DOHH2 (cell line): ENCODE measurements at regions not wholly inside any gene's neighbourhood (a gene's known extent, or its start where the extent isn't known, plus 50 kb on each side); places are given as distances from the start of the nearest gene placed in this dataset.

Source experiments
- H3F3A ChIP-seq: fragments of 200-600 bp; sonication (generic), shearing (Covaris generic); 2 replicates; pipeline ENCODE4 v1.6.0; 2016; ENCODE audit warnings: antibody characterized with exemption, mild to moderate bottlenecking; ENCODE audit not compliant: control insufficient read depth, insufficient read depth
- H3K27ac ChIP-seq: fragments of 200-600 bp; sonication (generic); 2 replicates; pipeline ENCODE4 v1.5.1; 2014; ENCODE audit warnings: low read depth, mild to moderate bottlenecking, low read length, moderate library complexity
- H3K27me3 ChIP-seq: fragments of 200-600 bp; sonication (generic); 2 replicates; pipeline ENCODE4 v1.6.1; 2014; ENCODE audit warnings: mild to moderate bottlenecking, low read length, mixed read lengths; ENCODE audit not compliant: control insufficient read depth
- H3K36me3 ChIP-seq: fragments of 200-600 bp; sonication (generic); 2 replicates; pipeline ENCODE4 v1.6.1; 2014; ENCODE audit warnings: mild to moderate bottlenecking, low read length, moderate library complexity, mixed read lengths; ENCODE audit not compliant: control insufficient read depth
- H3K4me1 ChIP-seq: fragments of 200-600 bp; sonication (generic); 2 replicates; pipeline ENCODE4 v1.6.1; 2014; ENCODE audit warnings: mild to moderate bottlenecking, low read length, mixed read lengths; ENCODE audit not compliant: control insufficient read depth
- H3K4me2 ChIP-seq: fragments of 200-600 bp; sonication (generic); 2 replicates; pipeline ENCODE4 v1.6.0; 2014; ENCODE audit warnings: mild to moderate bottlenecking, low read length, moderate library complexity
- H3K4me3 ChIP-seq: fragments of 200-600 bp; sonication (generic); 2 replicates; pipeline ENCODE4 v1.5.1; 2014; ENCODE audit warnings: mild to moderate bottlenecking, low read length, mixed read lengths
- H3K79me2 ChIP-seq: fragments of 200-600 bp; sonication (generic); 2 replicates; pipeline ENCODE4 v1.6.1; 2014; ENCODE audit warnings: mild to moderate bottlenecking, low read length, mixed read lengths; ENCODE audit not compliant: control insufficient read depth
- H3K9me2 ChIP-seq: fragments of 200-600 bp; sonication (generic); replicated peaks from 2 replicates; pipeline ENCODE4 v1.6.1; 2014; ENCODE audit warnings: mild to moderate bottlenecking, low read length, mixed read lengths; ENCODE audit not compliant: control insufficient read depth
- H3K9me3 ChIP-seq: fragments of 200-600 bp; sonication (generic); 2 replicates; pipeline ENCODE4 v1.6.1; 2014; ENCODE audit warnings: antibody characterized with exemption, low read length, mixed read lengths; ENCODE audit not compliant: control insufficient read depth, insufficient read depth
- H4K20me1 ChIP-seq: fragments of 200-600 bp; sonication (generic); 2 replicates; pipeline ENCODE4 v1.6.0; 2014; ENCODE audit warnings: low read depth, mild to moderate bottlenecking, antibody characterized with exemption, low read length, moderate library complexity; ENCODE audit not compliant: control insufficient read depth, insufficient read depth
- CTCF ChIP-seq: fragments of 200-600 bp; sonication (generic); IDR thresholded peaks from one replicate; pipeline ENCODE4 v1.5.1; 2014; ENCODE audit warnings: antibody characterized with exemption, mild to moderate bottlenecking, low read depth, low read length; ENCODE audit not compliant: poor library complexity, severe bottlenecking
- EZH2phosphoT487 ChIP-seq: fragments of 200-600 bp; sonication (generic); IDR thresholded peaks from 2 replicates; pipeline ENCODE4 v1.6.1; 2017; ENCODE audit warnings: borderline replicate concordance, mild to moderate bottlenecking, antibody characterized with exemption, low read length, moderate library complexity, mixed read lengths

- Histone ChIP-seq H3K9me3 (no peaks in the 10 kb centered on the region), H3K27me3 (no peaks in the 10 kb centered on the region), H3F3A (no peaks in the 10 kb centered on the region), H3K4me2 (no peak overlapping the region), H3K36me3 (no peaks in the 10 kb centered on the region), H4K20me1 (no peaks in the 10 kb centered on the region), H3K4me1 (no peaks in the 10 kb centered on the region), H3K27ac (no peak overlapping the region), H3K79me2 (no peaks in the 10 kb centered on the region), H3K4me3 (no peak overlapping the region), H3K9me2 (no peaks in the 10 kb centered on the region)
- no peak for TF ChIP-seq CTCF
- no peak for TF ChIP-seq EZH2phosphoT487
Measured at GRCh38 chr13:70523622-70524021, 415.4 kb upstream of the KLHL1 start.

- H3F3A ChIP-seq, result no peaks in the 10 kb centered on the region
- no peak overlapping the region for H3K27ac ChIP-seq
- H3K4me2 ChIP-seq, result no peak overlapping the region
- no peak for TF ChIP-seq CTCF
- no peak for TF ChIP-seq EZH2phosphoT487
- H3K27me3 ChIP-seq, result no peaks in the 10 kb centered on the region
- no peaks in the 10 kb centered on the region for H4K20me1 ChIP-seq
- no peaks in the 10 kb centered on the region for H3K9me3 ChIP-seq
- no peak overlapping the region for H3K4me3 ChIP-seq
- H3K36me3 ChIP-seq, result no peaks in the 10 kb centered on the region
- no peaks in the 10 kb centered on the region for H3K79me2 ChIP-seq
- H3K4me1 ChIP-seq, result no peaks in the 10 kb centered on the region
- no peaks in the 10 kb centered on the region for H3K9me2 ChIP-seq
Measured at GRCh38 chr13:70520275-70521036, 412.2 kb upstream of the KLHL1 start.

GRCh38 chr13:70518081-70518480 lies 409.8 kb upstream of the KLHL1 start:
- Histone ChIP-seq H3K9me2 (no peaks in the 10 kb centered on the region), H3K27ac (no peak overlapping the region), H3K4me3 (no peak overlapping the region), H3K27me3 (no peaks in the 10 kb centered on the region), H3K4me1 (no peaks in the 10 kb centered on the region), H4K20me1 (no peaks in the 10 kb centered on the region), H3F3A (no peaks in the 10 kb centered on the region), H3K79me2 (no peaks in the 10 kb centered on the region), H3K36me3 (no peaks in the 10 kb centered on the region), H3K9me3 (no peaks in the 10 kb centered on the region), H3K4me2 (no peak overlapping the region)
- no peak for TF ChIP-seq EZH2phosphoT487
- TF ChIP-seq CTCF, result no peak
